Neuron (in vitro differentiated cells): ENCODE measurements at regions not wholly inside any gene's neighbourhood (a gene's known extent, or its start where the extent isn't known, plus 50 kb on each side); places are given as distances from the start of the nearest gene placed in this dataset.
"Not testable (repeated sequence)": the region's sequence is repeated elsewhere in the genome, so short reads cannot be mapped to it uniquely, and the experiment has no call there.

ENCODE experiments used
- H2AFZ ChIP-seq: one replicate; pipeline ENCODE4 v1.6.1; 2013; ENCODE audit warnings: low read depth, mild to moderate bottlenecking, inconsistent platforms, low read length, moderate library complexity
- H3K27me3 ChIP-seq: one replicate; pipeline ENCODE4 v1.6.1; 2013; ENCODE audit warnings: low read length; ENCODE audit not compliant: insufficient read depth
- H3K36me3 ChIP-seq: one replicate; pipeline ENCODE4 v1.6.1; 2013; ENCODE audit warnings: low read length; ENCODE audit not compliant: insufficient read depth
- H3K4me1 ChIP-seq: one replicate; pipeline ENCODE4 v1.6.1; 2013; ENCODE audit warnings: low read length; ENCODE audit not compliant: insufficient read depth
- H3K4me3 ChIP-seq: 2 replicates; pipeline ENCODE4 v1.5.1; 2013; ENCODE audit warnings: mild to moderate bottlenecking, low read length, moderate library complexity
- H3K9me3 ChIP-seq: one replicate; pipeline ENCODE4 v1.6.1; 2013; ENCODE audit warnings: low read length

DNA sequence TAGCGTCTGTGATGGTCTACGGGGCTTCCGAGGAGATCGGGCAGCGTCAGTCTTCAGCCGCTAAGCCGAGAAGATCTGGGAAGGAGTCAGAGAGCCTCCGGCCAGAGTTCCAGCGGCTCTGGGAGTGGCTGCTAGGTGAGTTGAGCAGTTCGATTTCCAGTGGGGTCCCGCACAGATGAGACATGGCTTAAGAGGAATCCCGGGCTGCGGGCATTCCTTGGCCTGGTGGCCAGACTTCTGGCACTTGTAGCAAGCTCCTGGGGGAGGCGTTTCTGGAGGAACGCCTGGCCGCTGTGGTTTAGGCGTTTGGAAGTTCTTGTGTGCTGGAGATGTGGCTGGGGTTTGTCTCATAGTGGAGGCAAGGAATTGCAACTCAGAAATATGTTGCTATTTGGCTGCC, 915.3 kb upstream of the CRIM1 start:
- not testable (repeated sequence) for H3K9me3 ChIP-seq, H3K4me3 ChIP-seq, H3K4me1 ChIP-seq, H3K36me3 ChIP-seq, H2AFZ ChIP-seq, H3K27me3 ChIP-seq

DNA sequence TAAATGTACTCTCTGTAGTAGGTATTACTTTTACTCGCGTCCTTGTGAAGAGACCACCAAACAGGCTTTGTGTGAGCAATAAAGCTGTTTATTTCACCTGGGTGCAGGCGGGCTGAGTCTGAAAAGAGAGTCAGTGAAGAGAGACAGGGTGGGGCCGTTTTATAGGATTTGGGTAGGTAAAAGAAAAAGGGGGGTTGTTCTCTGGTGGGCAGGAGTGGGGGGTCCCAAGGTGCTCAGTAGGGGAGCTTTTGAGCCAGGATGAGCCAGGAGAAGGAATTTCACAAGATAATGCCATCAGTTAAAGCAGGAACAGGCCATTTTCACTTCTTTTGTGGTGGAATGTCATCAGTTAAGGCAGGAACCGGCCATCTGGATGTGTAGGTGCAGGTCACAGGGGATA, 918.7 kb upstream of the CRIM1 start:
- H2AFZ ChIP-seq, H3K4me3 ChIP-seq, H3K4me1 ChIP-seq, H3K27me3 ChIP-seq, H3K9me3 ChIP-seq, H3K36me3 ChIP-seq: not testable (repeated sequence)

DNA sequence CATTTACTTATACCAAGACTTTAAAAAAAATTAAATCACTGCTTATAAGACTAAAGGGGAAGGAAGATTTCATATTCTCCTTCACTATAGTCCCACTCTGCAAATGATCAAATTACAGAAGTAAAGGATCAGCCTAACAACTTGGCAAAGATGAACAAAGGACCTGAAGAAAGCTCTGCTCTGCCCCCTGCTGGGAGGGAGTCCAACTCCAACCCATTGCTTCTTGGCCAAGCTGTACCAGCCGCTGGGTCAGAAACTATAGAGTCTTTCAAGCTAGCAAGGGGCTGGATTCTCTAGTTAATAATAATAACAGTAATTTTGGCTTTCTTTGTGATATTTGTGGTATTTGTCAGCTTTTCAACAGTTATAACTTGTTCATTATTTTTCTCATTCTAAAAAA, 927.0 kb upstream of the CRIM1 start:
- Histone ChIP-seq H3K9me3 (no peaks in the 10 kb centered on the region), H3K27me3 (no peaks in the 10 kb centered on the region), H2AFZ (no peak overlapping the region), H3K4me3 (no peak overlapping the region), H3K36me3 (no peaks in the 10 kb centered on the region), H3K4me1 (no peaks in the 10 kb centered on the region)

DNA sequence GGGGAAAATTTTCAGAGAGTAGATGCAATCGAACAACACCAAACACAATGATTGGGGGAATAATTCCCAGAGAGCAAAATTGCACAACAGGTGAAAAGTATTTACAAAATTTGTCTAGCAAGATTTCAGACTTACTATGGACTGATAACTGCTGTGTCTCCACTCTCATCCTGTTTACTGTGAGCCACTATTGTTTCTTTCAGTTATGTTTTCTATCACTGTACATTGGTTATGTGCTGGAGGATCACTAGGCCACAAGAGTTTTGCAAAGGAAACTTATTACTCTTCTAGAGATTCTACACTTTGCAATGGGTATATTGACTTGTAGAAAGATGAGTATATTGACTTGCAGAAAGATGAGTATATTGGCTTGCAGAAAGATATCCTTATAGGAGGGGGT, 934.1 kb upstream of the CRIM1 start:
- no peaks in the 10 kb centered on the region for H3K9me3 ChIP-seq

DNA sequence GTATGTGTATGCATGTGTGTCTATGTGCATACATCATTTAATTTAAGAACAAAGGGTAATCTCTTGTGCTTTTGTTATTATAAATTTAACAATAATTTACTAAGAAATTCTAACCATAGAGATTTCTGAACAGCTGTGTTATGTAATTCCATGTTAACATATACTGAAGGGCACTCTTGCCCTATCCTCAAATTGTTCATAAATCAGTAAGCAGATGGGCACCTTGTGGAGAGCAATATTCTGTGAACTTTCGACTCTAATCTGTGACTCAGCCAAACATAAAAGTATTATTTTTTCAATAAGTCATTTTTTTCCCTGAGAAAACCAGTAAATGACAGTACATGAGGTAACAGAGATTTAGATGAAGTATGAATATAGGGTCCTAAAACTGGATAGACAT, 938.3 kb upstream of the CRIM1 start:
- no peak overlapping the region for H3K4me3 ChIP-seq
- H3K9me3 ChIP-seq = no peaks in the 10 kb centered on the region
- H3K27me3 ChIP-seq = no peaks in the 10 kb centered on the region
- H3K36me3 ChIP-seq = no peaks in the 10 kb centered on the region
- no peaks in the 10 kb centered on the region for H3K4me1 ChIP-seq
- H2AFZ ChIP-seq = no peak overlapping the region

More for the DNA sequence above, 934.1 kb upstream of the CRIM1 start:
- H2AFZ ChIP-seq = no peak overlapping the region
- H3K36me3 ChIP-seq = no peaks in the 10 kb centered on the region
- H3K4me1 ChIP-seq = no peaks in the 10 kb centered on the region
- no peaks in the 10 kb centered on the region for H3K27me3 ChIP-seq
- H3K4me3 ChIP-seq = no peak overlapping the region

DNA sequence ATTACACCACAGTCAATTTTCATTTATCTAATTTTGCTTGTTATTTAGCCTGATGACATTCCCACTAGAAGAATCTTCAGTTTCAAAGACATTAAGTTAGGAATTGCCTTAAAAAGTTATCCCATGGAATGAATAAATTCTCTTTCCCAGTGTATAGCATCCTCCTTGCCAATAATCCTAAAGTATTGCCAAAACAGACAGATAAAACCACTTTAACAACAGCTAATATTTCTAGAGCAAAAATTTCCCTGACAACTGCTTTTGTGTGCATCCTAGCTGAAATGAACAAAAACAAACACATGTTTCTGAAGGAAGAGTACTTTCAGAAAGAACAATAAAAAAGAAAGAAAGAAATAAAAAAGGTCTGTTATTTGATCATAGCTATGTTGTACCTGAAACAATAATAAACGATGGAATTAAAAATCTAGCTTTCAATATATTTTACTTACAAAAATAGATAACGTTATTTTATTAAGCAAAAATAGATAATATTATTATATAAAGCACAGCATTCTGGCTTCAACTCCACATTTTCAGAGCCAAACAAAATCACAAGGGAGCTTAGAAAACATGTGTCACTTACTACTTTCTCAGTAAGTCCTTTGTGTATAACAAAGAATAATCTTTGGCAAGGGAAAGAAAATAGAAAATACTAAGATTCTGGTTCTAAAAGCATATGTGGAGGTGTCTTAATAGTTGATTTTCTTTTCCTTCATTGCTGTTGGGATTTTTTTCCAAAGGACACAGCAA, 939.0 kb upstream of the CRIM1 start:
- Histone ChIP-seq H3K4me1 (no peaks in the 10 kb centered on the region), H3K27me3 (no peaks in the 10 kb centered on the region), H3K4me3 (no peak overlapping the region), H2AFZ (no peak overlapping the region), H3K9me3 (no peaks in the 10 kb centered on the region), H3K36me3 (no peaks in the 10 kb centered on the region)

DNA sequence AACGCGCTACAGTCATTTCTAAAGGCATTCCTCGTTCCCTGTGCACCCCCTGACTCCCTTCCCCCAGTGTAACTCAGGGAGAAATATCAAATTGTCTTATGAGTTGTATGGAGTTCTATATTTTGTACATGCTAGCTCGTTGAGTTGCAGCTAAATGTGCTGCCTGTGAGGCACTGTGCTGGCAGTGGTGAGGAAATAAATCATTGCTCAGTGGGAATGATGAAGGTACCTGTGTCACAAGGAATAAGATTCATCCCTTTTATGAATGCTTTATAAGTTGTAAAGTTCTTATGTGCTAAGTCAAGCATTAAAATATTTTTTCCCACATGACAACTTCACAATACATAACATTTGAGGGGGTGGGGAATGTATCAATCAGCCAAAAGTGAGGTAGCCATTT, 939.6 kb upstream of the CRIM1 start:
- H2AFZ ChIP-seq = no peak overlapping the region
- H3K27me3 ChIP-seq = no peaks in the 10 kb centered on the region
- no peaks in the 10 kb centered on the region for H3K4me1 ChIP-seq
- H3K9me3 ChIP-seq = no peaks in the 10 kb centered on the region
- no peak overlapping the region for H3K4me3 ChIP-seq
- no peaks in the 10 kb centered on the region for H3K36me3 ChIP-seq

DNA sequence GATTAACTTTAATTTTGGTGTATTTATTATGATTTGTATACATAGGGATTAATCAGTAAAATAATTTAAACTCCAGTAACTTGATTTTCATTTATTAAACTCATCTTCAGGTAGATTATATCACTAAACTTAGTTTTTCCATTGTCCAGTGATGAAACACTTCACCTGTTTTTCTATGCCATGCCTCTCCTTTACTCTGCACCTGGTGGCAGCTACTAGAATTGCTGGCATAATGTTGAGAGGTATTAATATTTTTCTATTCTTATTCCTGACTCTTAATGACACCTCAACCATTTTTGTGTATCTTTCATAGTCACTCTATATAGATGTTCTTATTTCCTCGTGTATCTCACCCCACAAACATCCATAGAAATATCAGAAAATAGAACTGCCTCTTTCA, 940.3 kb upstream of the CRIM1 start:
- Histone ChIP-seq H3K9me3 (no peaks in the 10 kb centered on the region), H3K4me1 (no peaks in the 10 kb centered on the region), H3K4me3 (no peak overlapping the region), H3K27me3 (no peaks in the 10 kb centered on the region), H2AFZ (no peak overlapping the region), H3K36me3 (no peaks in the 10 kb centered on the region)

DNA sequence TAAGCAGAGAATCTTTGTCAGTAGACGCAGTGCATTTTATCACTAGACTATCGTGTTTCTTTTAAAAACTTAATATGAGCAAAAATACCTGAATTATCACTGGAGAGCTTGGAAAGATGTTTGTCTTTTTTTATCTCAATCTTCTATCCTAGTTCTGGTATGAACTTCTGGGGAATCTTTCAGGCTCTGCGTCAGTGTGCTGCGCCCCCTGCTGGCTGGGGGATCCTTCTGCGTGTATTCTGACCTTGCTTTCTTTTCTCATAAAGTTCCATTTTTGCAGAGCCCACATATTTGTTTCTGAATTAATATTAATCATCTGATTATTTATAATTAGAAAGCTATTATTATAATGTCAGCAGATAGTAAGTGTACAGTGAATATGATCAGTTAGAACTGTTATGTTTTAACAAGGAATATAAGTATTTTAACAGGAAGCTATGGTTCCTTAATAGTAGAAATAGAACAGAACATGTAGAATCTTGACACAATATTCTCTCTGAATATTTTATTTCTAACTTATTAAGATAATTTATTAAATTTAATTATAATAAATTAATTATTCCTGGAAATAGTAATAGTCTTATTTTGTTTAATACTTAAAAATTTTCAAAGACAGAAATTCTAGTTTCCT, 945.0 kb upstream of the CRIM1 start:
- H3K9me3 ChIP-seq = no peaks in the 10 kb centered on the region
- H3K4me1 ChIP-seq = no peaks in the 10 kb centered on the region
- no peak overlapping the region for H3K4me3 ChIP-seq
- no peaks in the 10 kb centered on the region for H3K27me3 ChIP-seq
- H2AFZ ChIP-seq = no peak overlapping the region
- H3K36me3 ChIP-seq = no peaks in the 10 kb centered on the region

DNA sequence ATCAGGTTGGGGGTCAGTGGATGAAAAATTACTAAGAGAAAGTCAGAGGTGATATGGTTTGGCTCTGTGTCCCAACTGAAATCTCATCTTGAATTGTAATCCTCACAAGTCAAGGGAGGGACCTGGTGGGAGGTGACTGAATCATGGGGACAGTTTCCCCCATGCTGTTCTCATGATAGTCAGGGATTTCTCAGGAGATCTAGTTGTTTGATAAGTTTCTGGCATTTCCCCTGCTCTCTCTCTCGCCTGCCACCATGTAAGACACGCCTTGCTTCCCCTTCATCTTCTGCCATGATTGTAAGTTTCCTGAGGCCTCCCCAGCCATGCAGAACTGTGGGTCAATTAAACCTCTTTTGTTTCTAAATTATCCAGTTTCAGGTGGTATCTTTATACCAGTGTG, 945.8 kb upstream of the CRIM1 start:
- no peaks in the 10 kb centered on the region for H3K27me3 ChIP-seq
- H2AFZ ChIP-seq = no peak overlapping the region
- H3K36me3 ChIP-seq = no peaks in the 10 kb centered on the region
- no peak overlapping the region for H3K4me3 ChIP-seq
- H3K4me1 ChIP-seq = no peaks in the 10 kb centered on the region
- H3K9me3 ChIP-seq = no peaks in the 10 kb centered on the region

DNA sequence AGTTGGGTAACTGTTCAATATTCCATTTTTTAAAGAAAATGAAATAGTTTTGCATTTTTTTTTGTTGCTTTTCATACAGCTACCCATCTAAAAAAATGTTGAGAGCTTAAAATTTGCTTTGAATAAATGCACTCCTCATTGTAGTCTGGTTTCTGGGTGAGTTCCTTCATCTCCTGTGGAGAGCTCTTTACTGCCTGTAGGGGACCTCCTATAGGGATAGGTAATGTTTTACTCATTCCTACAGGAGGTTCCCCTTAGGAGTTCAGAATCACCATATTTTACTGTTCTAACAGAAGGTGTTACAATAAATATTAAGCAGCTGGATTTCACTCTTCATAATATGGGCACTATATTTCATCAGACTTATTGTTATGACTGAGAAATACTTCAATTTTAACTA, 947.3 kb upstream of the CRIM1 start:
- Histone ChIP-seq H3K4me1 (no peaks in the 10 kb centered on the region), H3K27me3 (no peaks in the 10 kb centered on the region), H2AFZ (no peak overlapping the region), H3K4me3 (no peak overlapping the region), H3K9me3 (no peaks in the 10 kb centered on the region), H3K36me3 (no peaks in the 10 kb centered on the region)

DNA sequence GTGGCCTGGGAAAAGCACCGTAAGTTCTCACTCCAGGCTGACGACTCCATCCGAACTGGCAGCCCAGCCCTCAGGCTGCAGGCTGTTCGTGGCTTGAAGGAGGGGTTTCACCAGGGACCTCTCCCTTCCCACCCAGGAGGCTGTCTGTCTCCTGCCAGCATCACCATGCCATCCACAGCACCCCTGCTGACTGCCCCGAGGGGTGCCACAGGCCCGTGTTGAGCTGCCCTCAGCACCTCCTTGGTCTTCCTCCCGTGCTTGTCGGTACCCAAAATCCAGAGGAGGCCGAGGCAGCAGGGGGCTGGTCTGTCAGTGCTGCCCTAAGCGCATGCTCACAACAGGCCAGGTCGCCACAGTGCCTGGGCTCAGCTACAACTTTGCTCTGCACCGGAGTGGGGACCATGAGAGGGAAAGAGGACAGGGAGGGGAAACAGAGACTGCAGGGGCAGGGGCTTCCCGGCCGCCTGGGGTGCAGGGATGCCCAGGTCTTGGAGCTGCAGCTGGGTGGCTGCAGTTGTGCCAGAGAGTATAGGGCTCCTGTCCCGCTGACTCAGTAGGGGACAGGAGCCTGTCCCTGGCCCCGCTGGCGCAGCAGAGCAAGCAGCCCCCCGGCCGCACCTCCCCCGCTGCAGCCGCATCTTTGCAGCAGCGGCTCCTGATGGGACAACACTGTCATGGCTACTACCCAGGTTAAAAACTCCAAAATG, 963.7 kb upstream of the CRIM1 start:
- H3K9me3 ChIP-seq = no peaks in the 10 kb centered on the region
- no peaks in the 10 kb centered on the region for H3K27me3 ChIP-seq
- H3K4me3 ChIP-seq = no peak overlapping the region
- H3K36me3 ChIP-seq = no peaks in the 10 kb centered on the region
- H2AFZ ChIP-seq = no peak overlapping the region
- H3K4me1 ChIP-seq = no peaks in the 10 kb centered on the region

DNA sequence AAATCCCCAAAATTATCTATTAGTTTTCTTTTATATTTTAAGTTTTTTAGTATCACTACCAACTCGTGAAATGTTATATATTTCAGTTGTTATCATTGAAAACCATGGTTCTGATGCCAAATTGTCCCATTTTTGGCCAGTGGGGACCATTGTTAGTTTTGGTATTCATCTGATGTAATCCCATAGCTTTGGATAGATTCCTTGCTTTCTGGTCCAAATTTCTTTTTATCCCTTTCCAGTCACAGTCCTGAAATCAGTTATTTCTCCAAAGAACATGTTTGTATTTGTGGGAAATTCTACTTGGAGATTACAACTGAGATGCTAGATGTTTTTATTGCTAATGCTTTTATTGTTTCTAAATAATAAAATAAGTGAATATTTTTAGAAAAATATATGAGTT, 976.8 kb upstream of the CRIM1 start:
- Histone ChIP-seq H3K36me3 (no peaks in the 10 kb centered on the region), H3K4me1 (no peaks in the 10 kb centered on the region), H3K27me3 (no peaks in the 10 kb centered on the region), H3K4me3 (no peak overlapping the region), H2AFZ (no peak overlapping the region), H3K9me3 (no peaks in the 10 kb centered on the region)
